Uterus (tissue), 2 donors: ENCODE measurements at regions not wholly inside any gene's neighbourhood (a gene's known extent, or its start where the extent isn't known, plus 50 kb on each side); places are given as distances from the start of the nearest gene placed in this dataset.

Experiments
- CTCF ChIP-seq, 4 experiments: fragments of 200-600 bp in 2 of 4; fragments of 450-650 bp in 2 of 4; sonication (generic) in 2 of 4; IDR thresholded peaks; one replicate each; pipeline ENCODE4 v1.5.1; 2016 to 2019; ENCODE audit warnings: antibody characterized with exemption in 4 of 4, mild to moderate bottlenecking in 2 of 4, moderate library complexity in 1 of 4
- POLR2A ChIP-seq, 2 donors: fragments of 450-650 bp; IDR thresholded peaks; one replicate each; pipeline ENCODE4 v1.6.1; 2016; ENCODE audit warnings: antibody characterized with exemption in 2 of 2, mild to moderate bottlenecking in 1 of 2, moderate library complexity in 1 of 2

GRCh38 chr9:7415836-7416235, 383.7 kb downstream of the DMAC1 start:
- TF ChIP-seq CTCF (IDR thresholded peaks at IDR 0.05) (no peak), POLR2A (IDR thresholded peaks at IDR 0.05) (no peak)
